Breast epithelium (tissue), 4 donors: ENCODE measurements at regions not wholly inside any gene's neighbourhood (a gene's known extent, or its start where the extent isn't known, plus 50 kb on each side); places are given as distances from the start of the nearest gene placed in this dataset.

Experiments used
- DNase-seq, 2 donors: peaks; one replicate each; pipeline ENCODE4 v3.0.0-alpha.2; 2019; ENCODE audit warnings: low spot score in 2 of 2
- H3K27ac ChIP-seq, 2 donors: fragments of 200-600 bp; sonication (generic) in 1 of 2; one replicate each; pipeline ENCODE4 v1.5.1; 2016 to 2019; ENCODE audit warnings: mild to moderate bottlenecking in 1 of 2
- H3K27me3 ChIP-seq, 2 donors: fragments of 200-600 bp; sonication (generic) in 1 of 2; one replicate each; pipeline versions ENCODE4 v1.5.1 to v1.6.0; 2017 to 2019; ENCODE audit warnings: control low read depth in 1 of 2, mild to moderate bottlenecking in 1 of 2
- H3K36me3 ChIP-seq: fragments of 200-600 bp; one replicate; pipeline ENCODE4 v1.5.1; 2019
- H3K4me1 ChIP-seq, 2 donors: fragments of 200-600 bp; sonication (generic); one replicate each; pipeline ENCODE4 v1.5.1; 2016 to 2019; ENCODE audit warnings: control low read depth in 1 of 2
- H3K4me3 ChIP-seq, 3 donors: fragments of 200-600 bp; sonication (generic); 1 replicate in 2 of 3; 2 replicates in 1 of 3; pipeline ENCODE4 v1.5.1; 2016 to 2019; ENCODE audit warnings: mild to moderate bottlenecking in 3 of 3, moderate library complexity in 2 of 3
- H3K9me3 ChIP-seq, 2 donors: fragments of 200-600 bp; sonication (generic) in 1 of 2; one replicate each; pipeline ENCODE4 v1.5.1; 2016 to 2019; ENCODE audit warnings: control low read depth in 1 of 2
- CTCF ChIP-seq, 3 donors: fragments of 450-650 bp; IDR thresholded peaks; one replicate each; pipeline ENCODE4 v1.5.1; 2016 to 2017; ENCODE audit warnings: antibody characterized with exemption in 3 of 3, mild to moderate bottlenecking in 3 of 3, moderate library complexity in 3 of 3
- POLR2A ChIP-seq: fragments of 450-650 bp; IDR thresholded peaks from one replicate; pipeline ENCODE4 v1.6.1; 2016; ENCODE audit warnings: antibody characterized with exemption, mild to moderate bottlenecking, moderate library complexity
- POLR2AphosphoS5 ChIP-seq, 3 donors: sonication (generic); formaldehyde crosslinking; IDR thresholded peaks; one replicate each; pipeline ENCODE4 v1.6.1; 2017; ENCODE audit warnings: antibody characterized with exemption in 3 of 3
- intact Hi-C: fragments of 100-400 bp; cut with DNase I; formaldehyde crosslinking; loops from one replicate; pipeline ENCODE4 v1.15.1; 2023; ENCODE audit warnings: low total_unique reads

GRCh38 chr10:89952325-89952724, 250.9 kb downstream of the KIF20B start:
- no peaks in the 10 kb centered on the region for H3K9me3 ChIP-seq
- no peak for TF ChIP-seq POLR2AphosphoS5 (IDR thresholded peaks at IDR 0.05)
- no peak for TF ChIP-seq POLR2A
- TF ChIP-seq CTCF (IDR thresholded peaks at IDR 0.05), result no peak
- no peaks in the 10 kb centered on the region for H3K36me3 ChIP-seq
- H3K4me1 ChIP-seq, result no peaks in the 10 kb centered on the region
- H3K27me3 ChIP-seq, result no peaks in the 10 kb centered on the region
- no peak for DNase-seq
- intact Hi-C loops, result no loop called here
- no peak overlapping the region for H3K4me3 ChIP-seq
- H3K27ac ChIP-seq, result no peak overlapping the region

- no peak for DNase-seq
- Histone ChIP-seq H3K4me1 (no peaks in the 10 kb centered on the region), H3K27ac (no peak overlapping the region), H3K36me3 (no peaks in the 10 kb centered on the region), H3K27me3 (no peaks in the 10 kb centered on the region), H3K9me3 (no peaks in the 10 kb centered on the region), H3K4me3 (no peak overlapping the region)
- intact Hi-C loops, result no loop called here
- no peak for TF ChIP-seq POLR2A
- no peak for TF ChIP-seq CTCF (IDR thresholded peaks at IDR 0.05)
- TF ChIP-seq POLR2AphosphoS5 (IDR thresholded peaks at IDR 0.05), result no peak
Observed at GRCh38 chr10:89952751-89953150, 251.4 kb downstream of the KIF20B start.

- intact Hi-C loops, result no loop called here
- TF ChIP-seq POLR2A, result no peak
- no peak for TF ChIP-seq POLR2AphosphoS5 (IDR thresholded peaks at IDR 0.05)
- no peak for TF ChIP-seq CTCF (IDR thresholded peaks at IDR 0.05)
- Histone ChIP-seq H3K27me3 (no peaks in the 10 kb centered on the region), H3K4me3 (no peak overlapping the region), H3K36me3 (no peaks in the 10 kb centered on the region), H3K27ac (no peak overlapping the region), H3K9me3 (no peaks in the 10 kb centered on the region), H3K4me1 (no peaks in the 10 kb centered on the region)
- no peak for DNase-seq
Observed at GRCh38 chr10:89954061-89954460, 252.7 kb downstream of the KIF20B start.

- intact Hi-C loops, result no loop called here
- Histone ChIP-seq H3K4me3 (no peak overlapping the region), H3K36me3 (no peaks in the 10 kb centered on the region), H3K9me3 (no peaks in the 10 kb centered on the region), H3K27ac (no peak overlapping the region), H3K27me3 (no peaks in the 10 kb centered on the region), H3K4me1 (no peaks in the 10 kb centered on the region)
- no peak for DNase-seq
- TF ChIP-seq POLR2AphosphoS5 (IDR thresholded peaks at IDR 0.05) (no peak), CTCF (IDR thresholded peaks at IDR 0.05) (no peak), POLR2A (no peak)
Observed at GRCh38 chr10:89954787-89955566, 253.6 kb downstream of the KIF20B start.

DNA sequence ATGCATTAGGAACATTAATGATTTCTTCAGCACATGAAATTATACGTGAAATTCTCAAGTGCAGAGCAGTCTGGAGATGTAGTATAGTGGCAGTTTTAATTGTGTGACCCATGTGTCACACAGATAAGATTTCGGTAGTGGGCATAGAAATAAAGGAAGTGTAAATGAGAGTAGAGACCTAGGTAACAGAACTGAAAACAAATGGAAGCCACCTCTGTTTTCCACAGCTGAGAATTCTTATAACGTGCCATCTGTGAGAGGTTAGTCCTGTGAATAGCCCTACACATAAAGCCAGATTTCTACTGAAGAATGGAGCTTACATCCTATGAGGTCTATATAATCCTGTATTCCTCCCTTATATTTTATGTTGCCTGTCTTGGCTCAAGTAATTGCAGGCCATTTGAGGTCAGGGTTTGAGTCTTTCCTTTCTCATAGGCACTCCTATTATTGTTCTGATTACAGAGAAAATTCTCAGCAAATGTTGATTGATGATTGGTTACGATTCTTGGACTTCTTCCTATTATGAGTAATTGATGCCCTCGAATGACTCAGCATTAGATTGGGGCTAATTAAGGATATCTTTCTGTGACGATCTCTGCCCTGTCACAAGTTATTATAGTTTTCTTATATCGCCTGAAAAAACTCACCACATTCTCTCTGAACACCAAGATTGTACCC, 258.2 kb downstream of the KIF20B start:
- DNase-seq, result no peak
- H3K4me3 ChIP-seq, result no peak overlapping the region
- H3K36me3 ChIP-seq, result no peaks in the 10 kb centered on the region
- intact Hi-C loops, result no loop called here
- no peak overlapping the region for H3K27ac ChIP-seq
- no peak for TF ChIP-seq POLR2A
- no peak for TF ChIP-seq CTCF (IDR thresholded peaks at IDR 0.05)
- no peak for TF ChIP-seq POLR2AphosphoS5 (IDR thresholded peaks at IDR 0.05)
- H3K9me3 ChIP-seq, result no peaks in the 10 kb centered on the region
- no peaks in the 10 kb centered on the region for H3K4me1 ChIP-seq
- no peaks in the 10 kb centered on the region for H3K27me3 ChIP-seq
